GM19240 (cell line): ENCODE measurements at regions not wholly inside any gene's neighbourhood (a gene's known extent, or its start where the extent isn't known, plus 50 kb on each side); places are given as distances from the start of the nearest gene placed in this dataset.
"Not testable (repeated sequence)": the region's sequence is repeated elsewhere in the genome, so short reads cannot be mapped to it uniquely, and the experiment has no call there.

Experiments used
- DNase-seq: peaks from one replicate; pipeline ENCODE4 v3.0.0; 2011; ENCODE audit warnings: low spot score; ENCODE audit not compliant: insufficient read length

GRCh38 chr5:106843812-106844416, 826.8 kb downstream of the EFNA5 start:
- no peak for DNase-seq

- DNase-seq: no peak
These were observed 837.2 kb downstream of the EFNA5 start for GRCh38 chr5:106833517-106833916.

- DNase-seq: no peak
These were observed 843.7 kb downstream of the EFNA5 start for GRCh38 chr5:106827061-106827460.

GRCh38 chr5:106825374-106825773, 845.4 kb downstream of the EFNA5 start:
- no peak for DNase-seq

- no peak for DNase-seq
These were observed 847.9 kb downstream of the EFNA5 start for GRCh38 chr5:106822851-106823250.

- no peak for DNase-seq
These were observed 852.2 kb downstream of the EFNA5 start for GRCh38 chr5:106818552-106818951.

GRCh38 chr5:106814961-106815360, 855.8 kb downstream of the EFNA5 start:
- DNase-seq: no peak

GRCh38 chr5:106801554-106801953, 869.2 kb downstream of the EFNA5 start:
- DNase-seq: no peak

GRCh38 chr5:106797996-106798395, 872.7 kb downstream of the EFNA5 start:
- DNase-seq: no peak

GRCh38 chr5:106796081-106796480, 874.7 kb downstream of the EFNA5 start:
- DNase-seq: no peak

- no peak for DNase-seq
These were observed 885.9 kb downstream of the EFNA5 start for GRCh38 chr5:106784846-106785245.

GRCh38 chr5:106780355-106780754, 890.4 kb downstream of the EFNA5 start:
- DNase-seq: no peak

GRCh38 chr5:106776515-106776914, 894.2 kb downstream of the EFNA5 start:
- DNase-seq: not testable (repeated sequence)

- no peak for DNase-seq
These were observed 902.3 kb downstream of the EFNA5 start for GRCh38 chr5:106768392-106768791.

- DNase-seq: no peak
These were observed 903.8 kb downstream of the EFNA5 start for GRCh38 chr5:106766916-106767315.

- no peak for DNase-seq
These were observed 911.2 kb downstream of the EFNA5 start for GRCh38 chr5:106759581-106759980.

- no peak for DNase-seq
These were observed 911.6 kb downstream of the EFNA5 start for GRCh38 chr5:106759152-106759551.

- no peak for DNase-seq
These were observed 913.1 kb downstream of the EFNA5 start for GRCh38 chr5:106757672-106758071.

- no peak for DNase-seq
These were observed 914.9 kb downstream of the EFNA5 start for GRCh38 chr5:106755789-106756188.

- DNase-seq: no peak
These were observed 915.7 kb downstream of the EFNA5 start for GRCh38 chr5:106755066-106755465.

GRCh38 chr5:106749826-106750225, 920.9 kb downstream of the EFNA5 start:
- no peak for DNase-seq

GRCh38 chr5:106739127-106739526, 931.6 kb downstream of the EFNA5 start:
- no peak for DNase-seq

GRCh38 chr5:106737111-106737510, 933.6 kb downstream of the EFNA5 start:
- DNase-seq: no peak

- DNase-seq: no peak
These were observed 938.1 kb downstream of the EFNA5 start for GRCh38 chr5:106732624-106733023.
